ENCODE measurements at regions not wholly inside any gene's neighbourhood (a gene's known extent, or its start where the extent isn't known, plus 50 kb on each side); places are given as distances from the start of the nearest gene placed in this dataset.

DNA sequence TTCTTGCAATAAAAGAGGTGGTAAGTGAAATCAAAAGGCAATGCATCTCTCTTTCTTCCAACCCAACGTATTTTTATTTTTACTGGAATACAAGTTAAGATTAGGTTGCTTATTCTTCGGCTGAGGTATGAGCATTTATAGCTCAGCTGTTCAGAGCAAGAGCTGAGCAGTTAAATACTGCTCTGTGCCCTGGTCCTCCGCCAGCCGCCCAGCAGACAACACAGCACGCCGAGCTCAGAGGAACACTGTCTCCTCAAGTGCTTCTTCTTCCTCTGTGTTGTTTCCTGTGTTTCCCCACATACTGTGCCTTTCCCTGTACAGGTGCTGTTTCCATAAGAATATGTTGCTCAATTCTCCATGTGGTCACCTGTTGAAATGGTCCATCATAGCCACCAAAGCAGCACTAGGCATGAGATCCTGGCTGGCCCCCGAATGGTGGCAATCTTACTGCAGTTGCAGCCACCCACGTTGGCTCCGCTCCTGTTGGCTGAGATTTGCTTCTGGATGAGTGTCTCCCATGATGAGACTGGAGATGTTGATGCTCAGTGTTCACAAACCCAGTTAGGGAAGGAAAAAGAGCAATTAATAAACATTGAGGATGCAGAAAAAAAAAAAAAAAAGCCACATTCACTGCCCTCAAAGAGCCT lies 515.3 kb downstream of the GRIN2A start:
- TF ChIP-seq, protein P1, sequence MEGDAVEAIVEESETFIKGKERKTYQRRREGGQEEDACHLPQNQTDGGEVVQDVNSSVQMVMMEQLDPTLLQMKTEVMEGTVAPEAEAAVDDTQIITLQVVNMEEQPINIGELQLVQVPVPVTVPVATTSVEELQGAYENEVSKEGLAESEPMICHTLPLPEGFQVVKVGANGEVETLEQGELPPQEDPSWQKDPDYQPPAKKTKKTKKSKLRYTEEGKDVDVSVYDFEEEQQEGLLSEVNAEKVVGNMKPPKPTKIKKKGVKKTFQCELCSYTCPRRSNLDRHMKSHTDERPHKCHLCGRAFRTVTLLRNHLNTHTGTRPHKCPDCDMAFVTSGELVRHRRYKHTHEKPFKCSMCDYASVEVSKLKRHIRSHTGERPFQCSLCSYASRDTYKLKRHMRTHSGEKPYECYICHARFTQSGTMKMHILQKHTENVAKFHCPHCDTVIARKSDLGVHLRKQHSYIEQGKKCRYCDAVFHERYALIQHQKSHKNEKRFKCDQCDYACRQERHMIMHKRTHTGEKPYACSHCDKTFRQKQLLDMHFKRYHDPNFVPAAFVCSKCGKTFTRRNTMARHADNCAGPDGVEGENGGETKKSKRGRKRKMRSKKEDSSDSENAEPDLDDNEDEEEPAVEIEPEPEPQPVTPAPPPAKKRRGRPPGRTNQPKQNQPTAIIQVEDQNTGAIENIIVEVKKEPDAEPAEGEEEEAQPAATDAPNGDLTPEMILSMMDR (IDR thresholded peaks at IDR 0.05), result no peak
- TF ChIP-seq POLR2A (IDR thresholded peaks at IDR 0.05), result no peak
